Tibial artery (tissue), 4 donors: ENCODE measurements at regions not wholly inside any gene's neighbourhood (a gene's known extent, or its start where the extent isn't known, plus 50 kb on each side); places are given as distances from the start of the nearest gene placed in this dataset.
"Not testable (repeated sequence)": the region's sequence is repeated elsewhere in the genome, so short reads cannot be mapped to it uniquely, and the experiment has no call there.

Experiments
- DNase-seq, 2 donors: peaks; one replicate each; pipeline ENCODE4 v3.0.0-alpha.2; 2019
- H3K27ac ChIP-seq, 2 donors: fragments of 200-600 bp; sonication (generic) in 1 of 2; 1 replicate in 1 of 2; 2 replicates in 1 of 2; pipeline ENCODE4 v1.5.1; 2018 to 2019; ENCODE audit warnings: mild to moderate bottlenecking in 1 of 2
- H3K27me3 ChIP-seq, 2 donors: fragments of 200-600 bp; sonication (generic) in 1 of 2; one replicate each; pipeline versions ENCODE4 v1.5.1 to v1.6.0; 2016 to 2019
- H3K36me3 ChIP-seq, 3 donors: fragments of 200-600 bp; sonication (generic) in 2 of 3; one replicate each; pipeline ENCODE4 v1.5.1; 2016 to 2019; ENCODE audit warnings: mild to moderate bottlenecking in 2 of 3
- H3K4me1 ChIP-seq, 4 donors: fragments of 200-600 bp; sonication (generic) in 2 of 4; 1 replicate in 3 of 4; 2 replicates in 1 of 4; pipeline ENCODE4 v1.5.1; 2016 to 2019
- H3K4me3 ChIP-seq, 2 donors: fragments of 200-600 bp; sonication (generic) in 1 of 2; 1 replicate in 1 of 2; 2 replicates in 1 of 2; pipeline ENCODE4 v1.5.1; 2018 to 2019; ENCODE audit warnings: mild to moderate bottlenecking in 2 of 2
- H3K9me3 ChIP-seq, 3 donors: fragments of 200-600 bp; sonication (generic) in 1 of 3; one replicate each; pipeline ENCODE4 v1.5.1; 2016 to 2019
- intact Hi-C: fragments of 100-400 bp; cut with DNase I; formaldehyde crosslinking; loops from one replicate; pipeline ENCODE4 v1.15.0; 2023; ENCODE audit warnings: low total_unique reads
- TF ChIP-seq, protein P1 (sequence below), 2 experiments: fragments of 200-600 bp in 1 of 2; fragments of 450-650 bp in 1 of 2; IDR thresholded peaks; one replicate each; pipeline ENCODE4 v1.5.1; 2017 to 2019; ENCODE audit warnings: antibody characterized with exemption in 2 of 2, mild to moderate bottlenecking in 1 of 2, moderate library complexity in 1 of 2

DNA sequence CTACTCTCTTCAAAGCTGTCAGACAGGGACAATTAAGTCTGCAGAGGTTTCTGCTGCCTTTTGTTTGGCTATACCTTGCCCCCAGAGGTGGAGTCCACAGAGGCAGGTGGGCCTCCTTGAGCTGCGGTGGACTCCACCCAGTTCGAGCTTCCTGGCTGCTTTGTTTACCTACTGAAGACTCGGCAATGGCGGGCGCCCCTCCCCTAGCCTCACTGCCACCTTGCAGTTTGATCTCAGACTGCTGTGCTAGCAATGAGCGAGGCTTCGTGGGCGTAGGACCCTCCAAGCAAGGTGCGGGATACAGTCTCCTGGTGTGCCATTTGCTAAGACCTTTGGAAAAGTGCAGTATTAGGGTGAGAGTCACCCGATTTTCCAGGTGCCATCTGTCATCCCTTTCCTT, 124.9 kb downstream of the CRYBB2 start:
- intact Hi-C loops, DNase-seq, H3K27ac ChIP-seq, H3K4me1 ChIP-seq, H3K4me3 ChIP-seq, H3K27me3 ChIP-seq: not testable (repeated sequence)
- peaks cover 10 to 35% (median 20%) of the 10 kb centered on the region in 3 donors for H3K36me3 ChIP-seq
- peaks cover 0 to 10% (median 7%) of the 10 kb centered on the region in 3 donors for H3K9me3 ChIP-seq

DNA sequence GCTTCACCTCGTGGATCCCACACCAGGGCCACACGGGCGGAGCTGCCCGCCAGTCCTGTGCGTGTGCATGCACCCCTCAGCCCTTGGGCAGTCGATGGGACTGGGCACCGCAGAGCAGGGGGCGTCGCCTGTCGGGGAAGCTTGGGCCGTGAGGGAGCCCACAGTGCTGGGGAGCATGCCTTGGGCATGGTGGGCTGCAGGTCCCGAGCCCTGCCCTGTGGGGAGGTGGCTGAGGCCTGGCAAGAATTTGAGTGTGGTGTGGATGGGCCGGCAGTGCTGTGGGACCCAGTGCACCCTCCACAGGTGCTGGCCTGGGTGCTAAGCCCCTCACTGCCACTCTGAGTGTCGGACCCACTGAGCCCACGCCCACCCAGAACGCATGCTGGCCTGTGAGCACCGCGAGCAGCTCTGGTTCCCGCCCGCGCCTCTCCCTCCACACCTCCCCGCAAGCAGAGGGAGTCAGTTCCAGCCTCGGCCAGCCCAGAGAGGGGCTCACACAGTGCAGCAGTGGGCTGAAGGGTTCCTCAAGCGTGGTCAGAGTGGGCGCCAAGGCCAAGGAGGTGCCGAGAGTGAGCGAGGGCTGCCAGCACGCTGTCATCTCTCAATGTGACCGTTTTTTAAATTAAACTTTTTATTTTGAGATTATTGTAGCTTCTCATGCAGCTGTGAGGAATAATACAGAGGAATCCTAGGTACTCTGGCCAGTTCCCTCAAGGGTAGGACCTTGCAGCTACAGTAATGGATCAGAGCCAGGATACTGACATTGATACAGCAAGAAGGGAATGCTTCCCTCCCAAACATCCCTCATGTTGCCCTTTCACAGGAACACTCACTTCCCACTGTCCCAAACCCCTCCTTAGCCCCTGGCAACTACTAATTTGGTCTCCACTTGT, 127.7 kb downstream of the CRYBB2 start:
- no peaks in the 10 kb centered on the region for H3K9me3 ChIP-seq
- no peaks in the 10 kb centered on the region for H3K27me3 ChIP-seq
- H3K36me3 ChIP-seq = peaks cover 29 to 55% (median 42%) of the 10 kb centered on the region in 3 donors
- TF ChIP-seq, protein P1, sequence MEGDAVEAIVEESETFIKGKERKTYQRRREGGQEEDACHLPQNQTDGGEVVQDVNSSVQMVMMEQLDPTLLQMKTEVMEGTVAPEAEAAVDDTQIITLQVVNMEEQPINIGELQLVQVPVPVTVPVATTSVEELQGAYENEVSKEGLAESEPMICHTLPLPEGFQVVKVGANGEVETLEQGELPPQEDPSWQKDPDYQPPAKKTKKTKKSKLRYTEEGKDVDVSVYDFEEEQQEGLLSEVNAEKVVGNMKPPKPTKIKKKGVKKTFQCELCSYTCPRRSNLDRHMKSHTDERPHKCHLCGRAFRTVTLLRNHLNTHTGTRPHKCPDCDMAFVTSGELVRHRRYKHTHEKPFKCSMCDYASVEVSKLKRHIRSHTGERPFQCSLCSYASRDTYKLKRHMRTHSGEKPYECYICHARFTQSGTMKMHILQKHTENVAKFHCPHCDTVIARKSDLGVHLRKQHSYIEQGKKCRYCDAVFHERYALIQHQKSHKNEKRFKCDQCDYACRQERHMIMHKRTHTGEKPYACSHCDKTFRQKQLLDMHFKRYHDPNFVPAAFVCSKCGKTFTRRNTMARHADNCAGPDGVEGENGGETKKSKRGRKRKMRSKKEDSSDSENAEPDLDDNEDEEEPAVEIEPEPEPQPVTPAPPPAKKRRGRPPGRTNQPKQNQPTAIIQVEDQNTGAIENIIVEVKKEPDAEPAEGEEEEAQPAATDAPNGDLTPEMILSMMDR (IDR thresholded peaks at IDR 0.05) = no peak
- intact Hi-C loops = no loop called here
- H3K27ac ChIP-seq = no peak overlapping the region
- no peak for DNase-seq
- no peak overlapping the region for H3K4me3 ChIP-seq
- no peaks in the 10 kb centered on the region for H3K4me1 ChIP-seq

DNA sequence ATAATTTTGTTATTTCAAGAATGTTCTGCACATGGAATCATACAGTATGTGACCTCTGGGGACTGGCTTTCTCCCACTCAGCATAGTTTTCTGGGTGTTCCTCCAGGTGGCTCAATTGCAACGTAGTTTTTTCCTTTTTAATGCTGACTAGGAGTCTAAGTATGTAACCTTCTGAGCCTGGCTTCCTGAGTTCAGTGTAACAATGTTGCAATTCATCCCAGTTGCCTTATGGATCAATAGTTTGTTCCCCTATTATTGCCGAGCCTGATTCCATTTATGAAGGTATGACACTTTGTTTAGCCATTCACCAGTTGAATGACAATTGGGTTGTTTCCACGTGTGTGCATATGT, 128.3 kb downstream of the CRYBB2 start:
- Histone ChIP-seq H3K9me3 (no peaks in the 10 kb centered on the region), H3K36me3 (peaks cover 32 to 60% (median 47%) of the 10 kb centered on the region in 3 donors), H3K4me3 (no peak overlapping the region), H3K27me3 (no peaks in the 10 kb centered on the region), H3K4me1 (no peaks in the 10 kb centered on the region), H3K27ac (no peak overlapping the region)
- no peak for DNase-seq
- TF ChIP-seq, protein P1 (IDR thresholded peaks at IDR 0.05) = no peak
- intact Hi-C loops = no loop called here

DNA sequence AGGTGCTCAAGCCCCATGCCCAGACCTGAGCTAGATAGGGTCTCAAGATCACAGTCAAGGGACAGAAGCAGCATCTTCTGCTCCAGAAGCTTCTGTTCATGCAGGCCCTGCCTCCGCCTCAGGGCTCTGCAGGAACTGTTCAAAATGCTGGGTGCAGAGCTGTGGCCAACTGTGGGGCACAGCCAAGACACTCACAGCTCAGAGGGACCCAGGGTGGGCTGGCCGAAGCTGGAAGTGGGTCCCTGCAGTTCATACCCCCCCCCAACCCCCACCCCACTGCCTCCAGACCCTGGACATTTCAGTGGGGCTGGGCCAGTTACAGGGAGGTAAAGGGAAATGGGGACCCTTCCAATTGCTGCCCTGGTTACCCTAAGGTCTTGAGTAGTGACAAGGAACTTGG, 129.0 kb downstream of the CRYBB2 start:
- Histone ChIP-seq H3K4me3 (no peak overlapping the region), H3K36me3 (peaks cover 37 to 62% (median 51%) of the 10 kb centered on the region in 3 donors)
- intact Hi-C loops = no loop called here

DNA sequence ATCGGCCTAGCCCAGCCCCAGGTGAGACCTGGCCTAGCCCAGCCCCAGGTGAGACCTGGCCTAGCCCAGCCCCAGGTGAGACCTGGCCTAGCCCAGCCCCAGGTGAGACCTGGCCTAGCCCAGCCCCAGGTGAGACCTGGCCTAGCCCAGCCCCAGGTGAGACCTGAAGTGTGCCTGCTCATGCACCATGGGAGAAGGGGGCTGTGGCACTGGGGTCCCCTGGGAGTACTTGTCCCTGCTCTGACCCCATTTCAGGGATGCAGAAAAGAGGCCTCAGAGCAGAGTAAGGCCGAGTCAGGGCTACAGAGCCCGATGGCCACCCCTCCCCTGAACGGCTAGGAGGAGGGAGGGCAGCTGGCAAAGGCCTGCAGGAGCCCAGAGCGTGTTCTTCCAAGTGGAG, 129.6 kb downstream of the CRYBB2 start:
- H3K4me1 ChIP-seq, H3K4me3 ChIP-seq, DNase-seq, H3K27me3 ChIP-seq, H3K27ac ChIP-seq, intact Hi-C loops, H3K9me3 ChIP-seq: not testable (repeated sequence)
- H3K36me3 ChIP-seq = peaks cover 43 to 68% (median 57%) of the 10 kb centered on the region in 3 donors

More for the DNA sequence above, 129.0 kb downstream of the CRYBB2 start:
- no peaks in the 10 kb centered on the region for H3K4me1 ChIP-seq
- no peak overlapping the region for H3K27ac ChIP-seq
- TF ChIP-seq, protein P1 (IDR thresholded peaks at IDR 0.05) = no peak
- H3K27me3 ChIP-seq = no peaks in the 10 kb centered on the region
- H3K9me3 ChIP-seq = no peaks in the 10 kb centered on the region
- DNase-seq = no peak

DNA sequence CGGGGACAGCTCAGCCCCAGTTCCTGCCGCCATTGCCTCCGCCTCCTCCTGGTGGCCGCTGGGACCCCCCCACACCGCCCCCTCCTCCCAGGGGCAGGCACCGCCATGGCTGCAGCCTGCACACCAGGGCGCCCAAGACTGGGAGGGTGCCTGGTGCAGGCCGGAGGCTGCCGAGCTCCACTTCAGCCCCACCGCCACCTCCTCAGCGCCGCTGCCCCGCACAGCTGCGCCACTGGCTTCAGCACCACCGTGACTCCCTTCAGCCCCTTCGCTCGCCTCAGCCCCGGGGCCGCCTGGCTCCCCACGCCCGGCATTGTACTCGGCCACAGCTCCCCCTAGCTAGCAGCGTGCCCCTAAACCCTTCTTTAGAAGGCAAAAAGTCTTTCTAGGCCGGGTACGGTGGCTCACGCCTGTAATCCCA, 131.1 kb downstream of the CRYBB2 start:
- Histone ChIP-seq H3K9me3 (no peaks in the 10 kb centered on the region), H3K27me3 (no peaks in the 10 kb centered on the region), H3K27ac (no peak overlapping the region), H3K4me1 (no peaks in the 10 kb centered on the region), H3K36me3 (peaks cover 54 to 74% (median 70%) of the 10 kb centered on the region in 3 donors), H3K4me3 (no peak overlapping the region)
- TF ChIP-seq, protein P1 (IDR thresholded peaks at IDR 0.05) = no peak
- intact Hi-C loops = no loop called here
- DNase-seq = no peak
